GM23338 (cell line): ENCODE measurements at regions not wholly inside any gene's neighbourhood (a gene's known extent, or its start where the extent isn't known, plus 50 kb on each side); places are given as distances from the start of the nearest gene placed in this dataset.

Experiments used
- CREB1 ChIP-seq: fragments of 250-450 bp; sonication (Bioruptor Pico); IDR thresholded peaks from 2 replicates; pipeline ENCODE4 v1.5.0; 2020; ENCODE audit warnings: low read depth, mild to moderate bottlenecking, moderate library complexity
- CTCF ChIP-seq, 2 experiments: fragments of 200-600 bp in 1 of 2; sonication (generic) in 1 of 2; conservative IDR thresholded peaks; 2 replicates each; pipeline versions ENCODE4 v1.5.1 to v1.6.1; 2016 to 2017; ENCODE audit warnings: antibody characterized with exemption in 2 of 2, low read depth in 2 of 2, mild to moderate bottlenecking in 2 of 2, moderate library complexity in 1 of 2
- EZH2 ChIP-seq: fragments of 200-600 bp; sonication (generic); IDR thresholded peaks from one replicate; pipeline ENCODE4 v1.8.0; 2017; ENCODE audit warnings: antibody characterized with exemption, mild to moderate bottlenecking, low read depth; ENCODE audit not compliant: unreplicated experiment
- EZH2phosphoT487 ChIP-seq: fragments of 200-600 bp; sonication (generic); IDR thresholded peaks from one replicate; pipeline ENCODE4 v1.8.1; 2018; ENCODE audit warnings: antibody characterized with exemption; ENCODE audit not compliant: unreplicated experiment

GRCh38 chr22:26842103-26842502, 184.7 kb downstream of the MIAT start:
- TF ChIP-seq CREB1 (CRISPR knock-in tag) (no peak), CTCF (conservative IDR thresholded peaks at IDR 0.05; ENCODE audit: low read depth in 2 of 2) (no peak), EZH2phosphoT487 (no peak), EZH2 (no peak)
